ENCODE measurements at regions not wholly inside any gene's neighbourhood (a gene's known extent, or its start where the extent isn't known, plus 50 kb on each side); places are given as distances from the start of the nearest gene placed in this dataset.

DNA sequence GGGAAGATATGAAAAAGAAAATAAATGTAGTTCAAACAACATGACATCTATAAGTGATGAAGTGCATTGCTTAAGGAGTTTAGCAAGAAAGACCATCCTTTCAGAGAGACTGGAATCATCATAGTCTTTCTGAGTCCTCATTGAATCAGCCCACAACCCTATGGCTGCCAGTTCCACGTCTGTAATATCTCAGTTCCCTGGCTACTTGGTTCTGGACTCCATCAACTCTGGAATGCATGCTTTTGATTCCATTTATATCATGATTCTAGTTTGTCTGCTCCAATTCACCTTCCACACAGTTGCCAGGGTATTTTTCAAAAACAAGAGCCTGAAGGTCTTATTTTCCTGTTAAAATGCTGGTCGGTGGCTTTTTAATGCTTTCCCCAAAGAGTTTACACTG is 126.4 kb upstream of the MDFIC start:
- Histone ChIP-seq H3K4me3 (no peak overlapping the region), H3K27ac (no peak overlapping the region), H3K36me3 (no peaks in the 10 kb centered on the region), H3K4me1 (no peaks in the 10 kb centered on the region), H3K9me3 (no peaks in the 10 kb centered on the region), H3K27me3 (no peaks in the 10 kb centered on the region)
- 26 to 34% methylated on average over 2 of the region's 2 CpGs for WGBS, 2 donors (ENCODE audit: low coverage in 1 of 2)
- no peak for ATAC-seq
- no peak for TF ChIP-seq POLR2AphosphoS5 (IDR thresholded peaks at IDR 0.05)
- TF ChIP-seq, protein P1, sequence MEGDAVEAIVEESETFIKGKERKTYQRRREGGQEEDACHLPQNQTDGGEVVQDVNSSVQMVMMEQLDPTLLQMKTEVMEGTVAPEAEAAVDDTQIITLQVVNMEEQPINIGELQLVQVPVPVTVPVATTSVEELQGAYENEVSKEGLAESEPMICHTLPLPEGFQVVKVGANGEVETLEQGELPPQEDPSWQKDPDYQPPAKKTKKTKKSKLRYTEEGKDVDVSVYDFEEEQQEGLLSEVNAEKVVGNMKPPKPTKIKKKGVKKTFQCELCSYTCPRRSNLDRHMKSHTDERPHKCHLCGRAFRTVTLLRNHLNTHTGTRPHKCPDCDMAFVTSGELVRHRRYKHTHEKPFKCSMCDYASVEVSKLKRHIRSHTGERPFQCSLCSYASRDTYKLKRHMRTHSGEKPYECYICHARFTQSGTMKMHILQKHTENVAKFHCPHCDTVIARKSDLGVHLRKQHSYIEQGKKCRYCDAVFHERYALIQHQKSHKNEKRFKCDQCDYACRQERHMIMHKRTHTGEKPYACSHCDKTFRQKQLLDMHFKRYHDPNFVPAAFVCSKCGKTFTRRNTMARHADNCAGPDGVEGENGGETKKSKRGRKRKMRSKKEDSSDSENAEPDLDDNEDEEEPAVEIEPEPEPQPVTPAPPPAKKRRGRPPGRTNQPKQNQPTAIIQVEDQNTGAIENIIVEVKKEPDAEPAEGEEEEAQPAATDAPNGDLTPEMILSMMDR (IDR thresholded peaks at IDR 0.05): no peak
- no peak for TF ChIP-seq EP300 (IDR thresholded peaks at IDR 0.05)
- TF ChIP-seq POLR2A (IDR thresholded peaks at IDR 0.05): no peak

DNA sequence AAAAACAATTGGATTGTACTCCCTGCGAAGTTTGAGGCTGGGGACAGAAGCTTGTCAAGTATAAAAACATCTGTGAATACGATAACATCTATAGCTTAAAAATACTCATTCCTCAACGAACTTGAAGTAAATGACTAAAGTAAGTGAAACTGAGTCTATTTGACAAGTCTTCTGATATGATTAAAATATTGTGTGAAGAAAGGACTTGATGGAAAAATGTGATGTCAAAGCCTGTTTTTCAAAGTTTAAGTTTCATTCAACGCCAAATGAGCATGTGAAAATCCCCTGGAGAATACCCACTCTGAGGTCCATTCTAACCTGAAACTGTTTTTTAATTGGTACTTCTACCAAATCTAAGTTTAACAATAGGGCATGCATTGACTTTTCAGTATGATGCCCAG is 122.3 kb upstream of the MDFIC start:
- WGBS, 2 donors (ENCODE audit: low coverage in 1 of 2): 77 to 94% methylated on average over 3 to 4 of the region's 4 CpGs
- no peak for ATAC-seq
- TF ChIP-seq POLR2A (IDR thresholded peaks at IDR 0.05): no peak
- no peak for TF ChIP-seq EP300 (IDR thresholded peaks at IDR 0.05)
- no peak for TF ChIP-seq POLR2AphosphoS5 (IDR thresholded peaks at IDR 0.05)
- TF ChIP-seq, protein P1 (IDR thresholded peaks at IDR 0.05): no peak
- no peaks in the 10 kb centered on the region for H3K9me3 ChIP-seq
- H3K27me3 ChIP-seq: no peaks in the 10 kb centered on the region
- no peaks in the 10 kb centered on the region for H3K36me3 ChIP-seq
- no peaks in the 10 kb centered on the region for H3K4me1 ChIP-seq
- no peak overlapping the region for H3K4me3 ChIP-seq
- no peak overlapping the region for H3K27ac ChIP-seq

DNA sequence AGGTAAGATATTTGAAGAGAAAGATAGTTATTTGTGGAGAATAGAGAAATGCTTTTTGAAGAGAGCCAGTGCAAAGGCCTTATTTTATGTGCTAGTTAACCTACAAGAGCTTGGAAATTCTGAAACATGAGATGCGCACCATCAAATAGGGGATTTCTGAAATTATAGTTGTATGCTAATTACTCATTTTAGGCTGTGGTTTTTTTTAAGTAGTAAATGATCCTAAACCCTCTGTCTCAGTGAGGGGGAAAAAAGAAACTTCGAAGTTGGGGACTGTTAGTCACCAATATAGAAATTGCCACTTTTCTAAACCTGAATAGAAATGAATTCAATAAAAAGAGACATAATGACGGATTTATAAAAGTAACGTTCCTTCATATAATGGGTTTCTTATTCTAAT is 119.3 kb upstream of the MDFIC start:
- no peaks in the 10 kb centered on the region for H3K27me3 ChIP-seq
- H3K27ac ChIP-seq: no peak overlapping the region
- no peaks in the 10 kb centered on the region for H3K9me3 ChIP-seq
- no peaks in the 10 kb centered on the region for H3K36me3 ChIP-seq
- WGBS, 2 donors (ENCODE audit: low coverage in 1 of 2): 77 to 78% methylated on average over 4 of the region's 4 CpGs
- H3K4me3 ChIP-seq: no peak overlapping the region
- H3K4me1 ChIP-seq: no peaks in the 10 kb centered on the region
- TF ChIP-seq POLR2AphosphoS5 (IDR thresholded peaks at IDR 0.05) (no peak), EP300 (IDR thresholded peaks at IDR 0.05) (no peak)
- no peak for ATAC-seq

DNA sequence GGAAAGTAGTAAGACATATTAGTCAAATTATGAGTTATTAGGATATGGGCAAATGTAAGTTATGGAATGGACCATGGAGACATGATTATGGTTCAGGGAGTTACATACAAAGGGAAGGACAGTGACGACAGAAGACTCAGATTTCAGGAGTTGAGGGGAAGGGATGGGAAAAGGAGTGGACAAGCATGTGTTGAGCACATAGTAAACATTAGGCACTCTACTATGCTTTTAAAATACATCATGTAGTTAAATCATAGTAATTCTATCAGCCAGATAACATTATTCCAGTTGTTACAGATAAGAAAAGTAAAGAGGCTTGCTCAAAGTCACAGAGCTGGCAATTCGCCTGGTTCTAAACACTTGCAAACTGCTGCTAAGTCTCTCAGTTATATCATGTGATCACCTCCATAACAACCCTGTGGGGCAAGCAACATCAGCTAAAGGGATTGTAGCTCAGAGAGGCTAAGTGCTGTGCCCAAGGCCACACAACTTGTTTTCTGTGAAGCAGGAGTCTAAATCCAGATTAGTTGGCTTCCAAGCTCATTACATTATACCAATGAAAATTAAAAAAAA is 115.2 kb upstream of the MDFIC start:
- no peak for TF ChIP-seq POLR2A (IDR thresholded peaks at IDR 0.05)
- TF ChIP-seq POLR2AphosphoS5 (IDR thresholded peaks at IDR 0.05): no peak
- TF ChIP-seq, protein P1 (IDR thresholded peaks at IDR 0.05): no peak
- TF ChIP-seq EP300 (IDR thresholded peaks at IDR 0.05): no peak
- H3K36me3 ChIP-seq: no peaks in the 10 kb centered on the region
- no peak for ATAC-seq
- no peak overlapping the region for H3K4me3 ChIP-seq
- H3K9me3 ChIP-seq: no peaks in the 10 kb centered on the region
- no peak overlapping the region for H3K27ac ChIP-seq
- 61 to 70% methylated on average over 2 of the region's 2 CpGs for WGBS, 2 donors (ENCODE audit: low coverage in 1 of 2)
- H3K4me1 ChIP-seq: no peaks in the 10 kb centered on the region
- no peaks in the 10 kb centered on the region for H3K27me3 ChIP-seq

DNA sequence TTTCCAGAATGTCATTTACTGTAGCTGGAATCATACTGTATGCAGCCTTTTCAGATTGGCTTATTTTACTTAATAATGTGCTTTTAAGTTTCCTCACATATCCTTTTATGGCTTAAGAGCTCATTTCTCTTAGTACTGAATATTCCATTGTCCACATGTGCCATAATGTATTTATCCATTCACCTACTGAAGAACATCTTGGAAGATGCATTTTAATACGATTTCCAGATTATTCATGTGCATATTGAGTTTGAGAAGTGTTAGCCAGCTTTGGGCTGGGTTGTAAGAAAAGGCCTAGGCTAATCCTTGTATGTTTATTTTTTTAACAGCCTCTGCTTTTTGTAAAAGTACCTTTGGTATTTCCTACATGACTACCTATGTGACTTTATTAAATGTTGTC is 109.3 kb upstream of the MDFIC start:
- no peak for ATAC-seq
- 45 to 71% methylated on average over 1 of the region's 1 CpG for WGBS, 2 donors (ENCODE audit: low coverage in 1 of 2)
- TF ChIP-seq, protein P1 (IDR thresholded peaks at IDR 0.05): no peak
- TF ChIP-seq EP300 (IDR thresholded peaks at IDR 0.05) (no peak), POLR2A (IDR thresholded peaks at IDR 0.05) (no peak), POLR2AphosphoS5 (IDR thresholded peaks at IDR 0.05) (no peak)

More for the DNA sequence above, 109.3 kb upstream of the MDFIC start:
- Histone ChIP-seq H3K4me3 (no peak overlapping the region), H3K36me3 (no peaks in the 10 kb centered on the region), H3K9me3 (no peaks in the 10 kb centered on the region), H3K27ac (no peak overlapping the region), H3K27me3 (no peaks in the 10 kb centered on the region), H3K4me1 (no peaks in the 10 kb centered on the region)
